ENCODE measurements at regions not wholly inside any gene's neighbourhood (a gene's known extent, or its start where the extent isn't known, plus 50 kb on each side); places are given as distances from the start of the nearest gene placed in this dataset.
"Not testable (repeated sequence)": the region's sequence is repeated elsewhere in the genome, so short reads cannot be mapped to it uniquely, and the experiment has no call there.

GRCh38 chr6:115873901-115874300, 186.8 kb downstream of the FRK start:
- H3K4me3 ChIP-seq (replicated peaks; ENCODE audit: low read depth, low read length): no peak overlapping the region
- no peak for DNase-seq (ENCODE audit: extremely low read depth, low read depth)
- TF ChIP-seq CTCF (IDR thresholded peaks at IDR 0.05; ENCODE audit: low read depth, low read length, missing control alignments): no peak

GRCh38 chr6:115870464-115870863, 190.2 kb downstream of the FRK start:
- TF ChIP-seq CTCF (IDR thresholded peaks at IDR 0.05; ENCODE audit: low read depth, low read length, missing control alignments): no peak
- no peak for DNase-seq (ENCODE audit: extremely low read depth, low read depth)
- H3K4me3 ChIP-seq (replicated peaks; ENCODE audit: low read depth, low read length): no peak overlapping the region

- H3K4me3 ChIP-seq (replicated peaks; ENCODE audit: low read depth, low read length): no peak overlapping the region
- no peak for TF ChIP-seq CTCF (IDR thresholded peaks at IDR 0.05; ENCODE audit: low read depth, low read length, missing control alignments)
- no peak for DNase-seq (ENCODE audit: extremely low read depth, low read depth)
Observed at GRCh38 chr6:115865914-115866313, 194.8 kb downstream of the FRK start.

GRCh38 chr6:115863211-115863610, 197.5 kb downstream of the FRK start:
- no peak overlapping the region for H3K4me3 ChIP-seq (replicated peaks; ENCODE audit: low read depth, low read length)
- TF ChIP-seq CTCF (IDR thresholded peaks at IDR 0.05; ENCODE audit: low read depth, low read length, missing control alignments): no peak
- DNase-seq (ENCODE audit: extremely low read depth, low read depth): no peak

GRCh38 chr6:115861658-115862057, 199.0 kb downstream of the FRK start:
- not testable (repeated sequence) for H3K4me3 ChIP-seq (replicated peaks; ENCODE audit: low read depth, low read length); DNase-seq (ENCODE audit: extremely low read depth, low read depth)

- not testable (repeated sequence) for H3K4me3 ChIP-seq (replicated peaks; ENCODE audit: low read depth, low read length); DNase-seq (ENCODE audit: extremely low read depth, low read depth)
Observed at GRCh38 chr6:115859577-115859976, 201.1 kb downstream of the FRK start.

GRCh38 chr6:115854866-115855665, 205.6 kb downstream of the FRK start:
- H3K4me3 ChIP-seq (replicated peaks; ENCODE audit: low read depth, low read length): no peak overlapping the region
- no peak for DNase-seq (ENCODE audit: extremely low read depth, low read depth)
- TF ChIP-seq CTCF (IDR thresholded peaks at IDR 0.05; ENCODE audit: low read depth, low read length, missing control alignments): no peak

GRCh38 chr6:115847671-115848070, 213.0 kb downstream of the FRK start:
- H3K4me3 ChIP-seq (replicated peaks; ENCODE audit: low read depth, low read length): no peak overlapping the region
- no peak for TF ChIP-seq CTCF (IDR thresholded peaks at IDR 0.05; ENCODE audit: low read depth, low read length, missing control alignments)
- no peak for DNase-seq (ENCODE audit: extremely low read depth, low read depth)

All from HFF-Myc (cell line).